ENCODE measurements at regions not wholly inside any gene's neighbourhood (a gene's known extent, or its start where the extent isn't known, plus 50 kb on each side); places are given as distances from the start of the nearest gene placed in this dataset.

- H3K27me3 ChIP-seq (ENCODE audit: control insufficient read depth, insufficient read depth, low read length): no peaks in the 10 kb centered on the region
- no peaks in the 10 kb centered on the region for H3K36me3 ChIP-seq (ENCODE audit: control insufficient read depth, insufficient read depth, low read length)
- no peak overlapping the region for H3K4me3 ChIP-seq (ENCODE audit: low read depth, low read length)
- CTCF ChIA-PET: no interaction called here
- TF ChIP-seq, protein P1, sequence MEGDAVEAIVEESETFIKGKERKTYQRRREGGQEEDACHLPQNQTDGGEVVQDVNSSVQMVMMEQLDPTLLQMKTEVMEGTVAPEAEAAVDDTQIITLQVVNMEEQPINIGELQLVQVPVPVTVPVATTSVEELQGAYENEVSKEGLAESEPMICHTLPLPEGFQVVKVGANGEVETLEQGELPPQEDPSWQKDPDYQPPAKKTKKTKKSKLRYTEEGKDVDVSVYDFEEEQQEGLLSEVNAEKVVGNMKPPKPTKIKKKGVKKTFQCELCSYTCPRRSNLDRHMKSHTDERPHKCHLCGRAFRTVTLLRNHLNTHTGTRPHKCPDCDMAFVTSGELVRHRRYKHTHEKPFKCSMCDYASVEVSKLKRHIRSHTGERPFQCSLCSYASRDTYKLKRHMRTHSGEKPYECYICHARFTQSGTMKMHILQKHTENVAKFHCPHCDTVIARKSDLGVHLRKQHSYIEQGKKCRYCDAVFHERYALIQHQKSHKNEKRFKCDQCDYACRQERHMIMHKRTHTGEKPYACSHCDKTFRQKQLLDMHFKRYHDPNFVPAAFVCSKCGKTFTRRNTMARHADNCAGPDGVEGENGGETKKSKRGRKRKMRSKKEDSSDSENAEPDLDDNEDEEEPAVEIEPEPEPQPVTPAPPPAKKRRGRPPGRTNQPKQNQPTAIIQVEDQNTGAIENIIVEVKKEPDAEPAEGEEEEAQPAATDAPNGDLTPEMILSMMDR (IDR thresholded peaks at IDR 0.05; ENCODE audit: insufficient read depth, low read depth, low read length): no peak
- DNase-seq (ENCODE audit: low read depth): no peak
- POLR2A ChIA-PET: no interaction called here
Observed at GRCh38 chr15:81896356-81896755, 149.5 kb downstream of the MEX3B start.

DNA sequence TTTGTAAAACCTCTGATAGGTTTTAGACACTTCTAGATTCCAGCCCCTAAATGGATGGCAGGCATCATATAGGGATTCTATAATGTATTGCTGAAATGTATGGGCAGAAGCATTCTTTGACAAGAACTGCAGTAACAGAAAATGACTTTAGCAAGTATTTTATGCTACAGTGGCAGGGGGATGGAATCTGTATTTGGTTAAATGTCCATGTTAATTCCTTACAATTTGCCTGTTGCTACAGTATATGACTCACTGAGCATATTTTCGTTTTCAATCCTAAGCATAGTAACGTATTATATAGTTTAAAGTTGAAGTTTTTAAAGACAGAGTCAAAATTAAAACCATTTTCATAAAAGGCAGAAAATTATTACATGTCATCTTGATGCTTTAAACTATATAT, 150.1 kb downstream of the MEX3B start:
- ChIA-PET POLR2A (no interaction called here), CTCF (no interaction called here)
- Histone ChIP-seq H3K4me3 (ENCODE audit: low read depth, low read length) (no peak overlapping the region), H3K27me3 (ENCODE audit: control insufficient read depth, insufficient read depth, low read length) (no peaks in the 10 kb centered on the region), H3K36me3 (ENCODE audit: control insufficient read depth, insufficient read depth, low read length) (no peaks in the 10 kb centered on the region)
- DNase-seq (ENCODE audit: low read depth): no peak
- TF ChIP-seq, protein P1 (IDR thresholded peaks at IDR 0.05; ENCODE audit: insufficient read depth, low read depth, low read length): no peak

DNA sequence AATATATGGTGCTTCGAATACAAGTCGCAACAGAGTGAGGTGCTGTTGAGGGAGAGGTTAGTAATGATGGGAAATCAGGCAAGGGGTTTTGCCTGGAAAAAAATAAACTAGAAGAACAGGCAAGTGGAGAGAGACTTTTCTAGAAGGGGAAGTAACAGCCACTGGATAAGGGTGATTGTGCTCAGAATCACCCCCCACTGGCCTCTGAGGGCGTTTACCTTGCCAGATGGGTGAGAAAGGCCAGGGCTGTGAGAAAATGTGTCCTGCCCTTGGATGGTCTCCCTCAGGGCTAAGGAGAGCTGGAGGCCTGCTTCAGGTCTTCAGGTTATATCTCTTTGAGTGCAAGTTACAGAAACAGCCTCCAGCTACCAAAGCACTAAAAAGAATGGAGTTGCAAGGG, 151.8 kb downstream of the MEX3B start:
- TF ChIP-seq, protein P1 (IDR thresholded peaks at IDR 0.05; ENCODE audit: insufficient read depth, low read depth, low read length): no peak
- no peaks in the 10 kb centered on the region for H3K36me3 ChIP-seq (ENCODE audit: control insufficient read depth, insufficient read depth, low read length)
- DNase-seq (ENCODE audit: low read depth): no peak
- H3K4me3 ChIP-seq (ENCODE audit: low read depth, low read length): no peak overlapping the region
- CTCF ChIA-PET: interaction anchor here (0.6 kb wide), 1 partner anchor 65 kb away, joined by 6 read pairs; no protein-coding TSS in a partner anchor
- POLR2A ChIA-PET: no interaction called here
- no peaks in the 10 kb centered on the region for H3K27me3 ChIP-seq (ENCODE audit: control insufficient read depth, insufficient read depth, low read length)

DNA sequence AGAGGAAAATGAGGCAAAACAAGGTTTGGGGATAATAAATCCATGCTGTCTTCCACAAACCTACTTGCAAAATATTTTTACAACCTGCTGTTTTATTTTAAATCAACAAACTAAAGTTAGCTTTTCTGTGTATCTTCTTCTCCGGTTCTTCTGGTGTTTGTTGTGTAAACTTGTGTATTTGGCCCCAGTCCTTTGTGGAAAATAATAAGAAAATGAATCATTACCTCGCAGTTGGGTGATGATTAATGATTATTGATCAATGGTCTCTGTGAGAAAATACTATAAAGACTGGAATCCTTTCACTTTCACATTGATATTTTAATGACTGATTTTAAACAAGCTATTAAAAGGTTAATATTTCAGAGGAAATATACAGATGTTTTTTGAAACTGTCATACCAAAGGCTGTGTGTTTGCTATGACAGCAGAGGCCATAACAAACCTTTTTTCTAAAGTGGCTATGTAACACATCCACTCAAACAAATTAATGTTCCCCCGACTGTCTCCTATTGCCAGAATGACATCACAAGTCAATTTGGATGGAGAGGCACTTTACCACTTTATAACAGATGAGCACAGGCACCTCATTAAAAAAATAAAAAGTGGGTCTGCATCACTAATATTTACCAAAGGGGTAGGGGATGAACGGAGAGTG, 152.5 kb downstream of the MEX3B start:
- CTCF ChIA-PET: interaction anchor here (0.6 to 1.2 kb wide), 2 partner anchors 9 to 65 kb away, joined by 4 to 6 read pairs; no protein-coding TSS in a partner anchor
- Histone ChIP-seq H3K4me3 (ENCODE audit: low read depth, low read length) (no peak overlapping the region), H3K27me3 (ENCODE audit: control insufficient read depth, insufficient read depth, low read length) (no peaks in the 10 kb centered on the region), H3K36me3 (ENCODE audit: control insufficient read depth, insufficient read depth, low read length) (no peaks in the 10 kb centered on the region)
- TF ChIP-seq, protein P1 (IDR thresholded peaks at IDR 0.05; ENCODE audit: insufficient read depth, low read depth, low read length): no peak
- POLR2A ChIA-PET: interaction anchor here (0.6 kb wide), 1 partner anchor 9 kb away, joined by 3 read pairs; no protein-coding TSS in a partner anchor
- no peak for DNase-seq (ENCODE audit: low read depth)

- Histone ChIP-seq H3K4me3 (ENCODE audit: low read depth, low read length) (no peak overlapping the region), H3K27me3 (ENCODE audit: control insufficient read depth, insufficient read depth, low read length) (no peaks in the 10 kb centered on the region), H3K36me3 (ENCODE audit: control insufficient read depth, insufficient read depth, low read length) (no peaks in the 10 kb centered on the region)
- ChIA-PET POLR2A (no interaction called here), CTCF (no interaction called here)
- TF ChIP-seq, protein P1 (IDR thresholded peaks at IDR 0.05; ENCODE audit: insufficient read depth, low read depth, low read length): no peak
- DNase-seq (ENCODE audit: low read depth): no peak
Observed at GRCh38 chr15:81890496-81890895, 155.3 kb downstream of the MEX3B start.
